HUDEP-2 (cell line): ENCODE measurements at regions not wholly inside any gene's neighbourhood (a gene's known extent, or its start where the extent isn't known, plus 50 kb on each side); places are given as distances from the start of the nearest gene placed in this dataset.

Experiments
- DNase-seq, 76 experiments: peaks; one replicate each; lab custom pipeline; 2025; ENCODE audit not compliant: unreplicated experiment in 76 of 76; lab: John Stamatoyannopoulos, UW

GRCh38 chr4:100130964-100131363 is 59.3 kb downstream of the DDIT4L start:
- no peak for DNase-seq

DNA sequence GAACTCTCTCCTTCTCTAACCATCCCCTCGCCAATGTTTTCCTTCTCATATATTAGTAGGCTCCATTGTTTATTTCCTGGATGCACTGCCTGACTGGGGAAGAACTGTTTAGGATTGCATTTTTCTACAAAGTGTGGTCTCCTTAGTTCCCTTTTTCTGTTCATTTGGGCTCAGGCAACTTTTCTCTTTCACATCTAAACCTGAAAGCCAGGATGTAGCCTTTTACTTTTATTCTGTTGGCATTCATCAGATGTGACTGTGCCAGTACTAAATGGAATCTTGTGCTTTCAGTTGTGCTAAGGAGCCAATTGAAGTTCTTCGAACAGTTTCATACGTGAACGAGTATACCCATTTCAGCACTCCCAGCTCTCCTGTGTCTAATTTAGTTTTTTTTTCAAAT is 59.8 kb downstream of the DDIT4L start:
- no peak for DNase-seq

- DNase-seq: no peak
These were observed 60.5 kb downstream of the DDIT4L start for GRCh38 chr4:100129774-100130173.

DNA sequence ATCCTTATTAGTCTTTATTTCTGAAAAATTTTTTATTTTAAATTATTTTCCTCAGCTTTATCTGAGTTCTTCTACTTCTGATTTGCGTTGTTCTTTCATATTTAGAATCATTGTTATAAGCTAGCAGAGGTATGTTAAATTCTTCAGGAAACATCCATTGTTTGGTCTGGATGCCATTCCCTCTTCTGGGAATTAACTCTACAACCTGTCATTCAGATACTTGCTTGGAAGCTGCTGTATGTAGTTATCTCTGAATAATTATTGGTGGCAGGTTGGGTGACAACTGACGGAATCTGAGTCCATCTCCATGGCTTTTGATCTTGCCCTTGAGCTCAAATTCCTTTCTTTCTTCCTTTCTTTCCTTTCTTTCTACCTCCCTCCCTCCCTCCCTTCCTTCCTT is 61.9 kb downstream of the DDIT4L start:
- DNase-seq: no peak

DNA sequence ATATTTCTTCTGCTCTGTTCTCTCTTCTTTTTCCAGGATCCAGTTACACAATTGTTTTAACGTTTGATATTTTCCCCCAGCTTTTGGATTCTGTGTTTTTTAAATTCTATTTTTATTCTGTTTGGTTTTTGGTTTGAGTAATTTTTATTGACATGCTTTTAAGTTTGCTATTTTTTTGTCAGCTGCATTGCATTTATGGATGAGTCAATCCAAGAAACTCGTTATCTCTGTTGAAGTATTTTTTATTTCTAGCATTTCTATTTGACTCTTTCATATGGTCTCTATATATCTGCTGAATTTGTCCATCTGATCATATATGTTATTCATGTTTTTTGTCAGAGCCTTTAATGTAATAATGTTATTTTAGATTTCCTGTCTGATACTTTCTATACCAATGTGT is 65.6 kb downstream of the DDIT4L start:
- DNase-seq: no peak

DNA sequence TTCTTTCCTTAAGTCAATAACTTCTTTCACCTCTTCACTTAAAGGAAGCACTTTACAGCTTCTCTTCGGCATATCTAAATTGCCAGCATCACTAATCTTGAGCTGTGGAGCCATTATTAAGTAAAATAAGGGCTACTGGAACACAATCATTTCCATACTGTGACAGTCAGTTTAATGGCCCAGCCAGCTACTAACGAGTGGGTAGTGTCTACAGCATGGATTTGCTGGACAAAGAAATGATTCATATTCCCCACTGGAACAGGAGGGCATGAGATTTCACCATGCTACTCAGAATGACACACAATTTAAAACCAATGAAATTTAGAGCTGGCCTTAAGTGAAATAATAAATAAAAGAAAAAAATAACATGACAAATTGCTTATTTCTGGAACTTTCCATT is 72.1 kb downstream of the DDIT4L start:
- DNase-seq: no peak

- peak in 2 of 76 experiments; percentile 11 to 16 for DNase-seq
These were observed 72.5 kb downstream of the DDIT4L start for GRCh38 chr4:100117750-100118149.

DNA sequence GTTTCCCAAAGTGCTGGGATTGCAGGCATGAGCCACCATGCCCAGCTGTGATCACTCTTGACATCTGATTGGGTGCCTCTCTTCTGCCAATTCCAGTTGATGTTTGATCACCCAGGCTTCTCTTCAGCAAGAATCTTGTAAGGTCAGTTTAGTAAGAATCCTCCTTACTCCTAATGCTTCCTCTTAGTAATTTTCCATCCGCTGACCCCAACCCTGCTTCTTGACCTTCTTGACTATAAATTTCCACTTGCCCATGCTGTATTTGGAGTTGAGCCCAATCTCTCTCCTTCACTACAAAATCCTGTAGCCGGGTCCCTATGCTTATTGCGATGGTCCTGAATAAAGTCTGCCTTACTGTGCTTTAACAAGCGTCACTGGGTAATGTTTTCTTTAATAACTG is 75.4 kb downstream of the DDIT4L start:
- no peak for DNase-seq

- no peak for DNase-seq
These were observed 76.5 kb downstream of the DDIT4L start for GRCh38 chr4:100113732-100114131.

- no peak for DNase-seq
These were observed 77.2 kb downstream of the DDIT4L start for GRCh38 chr4:100113096-100113495.

DNA sequence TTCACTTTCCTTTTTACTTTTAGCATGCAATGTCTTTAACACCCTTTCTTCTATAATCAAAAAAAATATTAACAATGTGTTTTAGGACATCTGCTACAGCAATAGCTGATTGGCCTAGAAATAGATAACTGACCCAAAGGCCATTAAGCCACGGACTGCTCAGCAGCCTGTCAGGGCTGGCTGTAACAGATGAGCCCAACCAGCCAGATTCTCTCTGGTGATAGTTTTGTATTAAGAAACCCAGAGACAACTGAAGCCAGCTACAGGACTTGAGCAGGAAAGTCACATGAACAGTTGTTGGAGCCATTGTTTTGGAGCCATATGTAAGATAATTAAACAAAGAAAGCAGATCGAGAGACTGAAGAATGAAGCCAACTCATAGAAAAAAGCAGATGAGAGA is 80.3 kb downstream of the DDIT4L start:
- DNase-seq: no peak

- no peak for DNase-seq
These were observed 81.4 kb downstream of the DDIT4L start for GRCh38 chr4:100108869-100109268.

- no peak for DNase-seq
These were observed 83.3 kb downstream of the DDIT4L start for GRCh38 chr4:100106982-100107381.

GRCh38 chr4:100103671-100104070 is 86.6 kb downstream of the DDIT4L start:
- no peak for DNase-seq

DNA sequence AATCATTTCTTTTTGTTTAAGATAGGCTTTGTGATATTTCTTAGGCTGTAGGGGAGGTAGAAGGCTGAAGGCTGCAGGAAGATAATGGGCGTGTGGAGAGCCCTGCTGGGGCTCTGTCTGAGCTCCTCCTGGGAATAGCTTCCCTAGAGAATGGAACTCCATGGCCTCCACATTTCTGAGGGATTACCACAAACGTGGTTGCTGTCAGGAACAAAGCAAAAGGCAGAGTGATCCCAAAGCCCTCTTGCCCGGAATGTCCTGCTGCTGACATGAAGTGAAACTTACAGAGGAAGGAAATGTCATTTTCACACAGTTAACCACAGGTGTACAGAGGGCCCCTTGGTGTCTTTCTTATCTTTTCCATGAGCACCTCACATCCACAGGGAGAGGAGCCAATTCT is 89.3 kb downstream of the DDIT4L start:
- DNase-seq: no peak

DNA sequence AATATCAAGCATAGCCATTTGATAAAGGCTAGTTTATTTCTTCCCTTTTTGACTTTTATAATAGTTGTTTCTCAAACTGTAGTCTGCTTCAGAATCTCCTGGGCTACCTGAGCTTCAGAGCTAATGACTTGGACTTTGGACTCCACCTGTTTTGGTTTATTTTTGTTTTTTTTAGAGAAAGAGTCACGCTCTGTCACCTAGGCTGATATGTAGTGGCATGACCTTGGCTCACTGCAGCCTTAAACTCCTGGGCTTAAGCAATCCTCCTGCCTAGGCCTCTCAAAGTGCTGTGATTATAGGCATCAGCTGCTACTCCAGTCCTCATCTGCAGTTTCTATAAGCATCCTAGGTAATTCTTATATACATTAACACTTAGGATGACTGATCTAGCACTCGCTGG is 90.5 kb downstream of the DDIT4L start:
- DNase-seq: no peak

- no peak for DNase-seq
These were observed 91.6 kb downstream of the DDIT4L start for GRCh38 chr4:100098681-100099080.

- no peak for DNase-seq
These were observed 92.2 kb downstream of the DDIT4L start for GRCh38 chr4:100098011-100098545.

DNA sequence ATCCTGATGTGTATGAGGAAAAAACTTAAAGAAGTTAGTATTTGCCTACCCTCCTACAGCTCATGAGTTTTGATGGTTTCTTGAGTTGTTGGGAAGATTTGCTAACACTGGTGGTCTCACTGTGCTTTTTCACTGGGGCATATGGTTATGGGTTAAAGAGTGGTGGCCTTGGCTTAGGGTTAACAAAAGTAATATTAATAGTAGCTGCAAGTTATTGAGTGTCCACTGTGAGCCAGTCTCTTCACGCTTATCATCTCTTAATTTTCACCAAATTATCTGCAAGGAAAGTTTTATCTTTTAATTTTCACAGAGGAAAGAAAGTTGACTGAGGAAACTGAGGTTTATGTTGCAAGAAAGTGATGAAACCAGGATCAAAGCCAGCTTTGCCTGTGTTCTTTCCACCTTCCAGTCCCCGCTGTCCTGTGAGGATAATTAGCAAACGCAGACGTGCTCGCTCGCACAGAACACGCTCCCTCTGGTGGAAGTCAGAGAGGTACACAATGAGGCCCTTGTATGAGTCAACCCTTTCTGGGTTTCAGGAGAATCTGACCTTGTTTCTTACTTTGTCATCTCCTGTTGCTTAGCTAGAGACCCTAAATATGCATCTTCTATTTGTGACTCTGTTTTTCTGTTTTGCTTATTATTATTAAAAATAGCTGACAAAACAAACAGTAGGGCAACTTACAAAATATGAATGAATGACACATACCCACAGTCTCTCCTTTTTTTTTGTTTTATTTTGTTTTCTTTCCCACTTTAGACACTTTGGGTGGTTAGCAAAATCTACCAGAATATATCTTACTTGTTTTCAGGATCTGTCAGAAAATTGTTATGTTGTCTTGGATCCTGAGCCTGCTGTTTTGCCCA is 94.3 kb downstream of the DDIT4L start:
- DNase-seq: peak in 27 of 76 experiments; percentile 0 to 51 (median 8)

GRCh38 chr4:100093091-100093866 is 97.0 kb downstream of the DDIT4L start:
- DNase-seq: peak in 68 of 76 experiments; percentile 1 to 75 (median 27)

GRCh38 chr4:100087743-100088142 is 102.5 kb downstream of the DDIT4L start:
- no peak for DNase-seq
